ENCODE measurements at regions not wholly inside any gene's neighbourhood (a gene's known extent, or its start where the extent isn't known, plus 50 kb on each side); places are given as distances from the start of the nearest gene placed in this dataset.

GRCh38 chr2:2764001-2764355 lies 432.9 kb upstream of the MYT1L start:
- ATAC-seq (no peak), DNase-seq (no peak)

GRCh38 chr2:2763351-2764000 lies 432.4 kb upstream of the MYT1L start:
- DNase-seq: no peak
- ATAC-seq: no peak

DNA sequence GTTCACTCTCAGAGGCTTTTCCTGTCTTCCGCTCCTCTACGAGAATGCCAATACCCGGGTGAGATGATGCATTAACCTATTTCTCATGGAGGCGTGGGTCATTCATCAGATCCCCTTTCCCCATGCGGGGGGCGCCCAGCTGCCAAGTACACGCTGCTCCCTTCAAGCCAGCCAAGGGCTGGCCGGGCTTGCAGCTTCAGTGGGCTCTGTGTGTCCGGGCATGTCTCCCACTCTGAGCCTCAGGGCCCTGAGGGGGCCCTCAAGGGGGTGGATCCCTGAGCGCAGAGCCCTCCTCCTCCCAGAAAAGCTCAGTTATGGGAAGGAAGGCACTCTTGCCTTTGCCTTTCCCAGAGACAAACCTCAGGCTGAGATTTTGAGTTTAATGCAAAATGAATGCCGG lies 431.8 kb upstream of the MYT1L start:
- ATAC-seq (no peak), DNase-seq (no peak)

DNA sequence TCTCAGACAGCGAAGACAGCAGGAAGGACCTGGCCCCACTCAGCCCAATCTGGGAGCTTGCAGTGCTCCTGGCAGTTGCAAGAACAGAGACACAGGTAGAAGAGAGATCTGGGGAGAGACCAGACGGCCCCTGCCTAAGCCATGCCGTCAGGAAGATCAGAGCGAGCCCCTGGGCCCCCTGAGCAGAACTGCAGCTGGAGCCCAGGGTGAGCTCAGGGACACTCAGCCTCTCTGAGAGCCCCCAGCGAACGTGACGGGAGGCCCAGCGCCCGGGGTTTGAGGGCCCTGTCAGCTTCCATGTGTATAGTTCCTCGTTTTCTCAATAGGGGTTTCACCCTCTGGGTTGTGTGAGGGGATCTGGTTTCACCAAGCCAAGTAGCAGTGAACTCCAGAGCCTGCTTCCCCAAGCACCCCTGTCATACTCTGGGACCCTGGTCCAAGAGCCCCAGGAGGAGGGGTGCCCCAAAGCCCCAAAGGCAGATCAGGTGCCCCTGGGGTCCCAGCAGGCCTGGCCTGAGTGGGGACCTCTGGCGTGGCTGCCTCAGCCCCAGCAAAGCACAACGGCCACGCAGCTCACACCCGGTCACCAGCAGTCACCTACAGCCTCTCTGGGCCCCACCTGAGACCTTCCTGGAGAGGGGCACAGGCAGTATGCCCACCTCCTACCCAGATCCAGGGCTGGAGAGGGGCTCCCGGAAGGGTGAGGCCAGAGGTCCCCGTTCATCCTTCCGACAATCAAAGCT lies 431.3 kb upstream of the MYT1L start:
- no peak for DNase-seq
- ATAC-seq: no peak

DNA sequence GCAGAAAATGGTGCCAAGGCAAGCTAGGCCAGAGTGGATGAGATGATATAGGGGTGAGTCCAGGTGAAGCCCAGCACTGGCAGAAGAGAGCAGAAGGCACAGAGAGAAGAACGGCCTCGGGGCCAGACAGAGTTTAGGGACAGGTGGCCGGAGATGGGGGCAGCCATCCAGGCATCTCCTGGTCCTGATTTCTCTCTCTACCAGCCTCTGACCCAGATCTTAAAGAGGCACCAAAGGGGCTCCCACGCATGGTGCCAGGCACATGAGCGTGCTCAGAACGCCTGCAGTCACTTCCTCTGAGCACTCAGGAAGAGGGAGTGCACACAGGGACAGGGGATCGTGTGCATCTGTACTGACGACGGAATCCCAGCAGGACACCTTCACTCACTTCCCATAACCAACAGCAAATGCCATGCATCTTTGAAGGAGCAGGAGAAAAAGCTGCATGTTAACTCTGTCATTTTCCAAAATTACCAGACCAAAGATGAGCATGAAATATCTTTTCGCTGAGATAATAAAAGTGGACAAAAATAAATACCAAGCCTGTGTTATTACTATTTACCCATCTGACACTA lies 427.8 kb upstream of the MYT1L start:
- ATAC-seq: no peak

DNA sequence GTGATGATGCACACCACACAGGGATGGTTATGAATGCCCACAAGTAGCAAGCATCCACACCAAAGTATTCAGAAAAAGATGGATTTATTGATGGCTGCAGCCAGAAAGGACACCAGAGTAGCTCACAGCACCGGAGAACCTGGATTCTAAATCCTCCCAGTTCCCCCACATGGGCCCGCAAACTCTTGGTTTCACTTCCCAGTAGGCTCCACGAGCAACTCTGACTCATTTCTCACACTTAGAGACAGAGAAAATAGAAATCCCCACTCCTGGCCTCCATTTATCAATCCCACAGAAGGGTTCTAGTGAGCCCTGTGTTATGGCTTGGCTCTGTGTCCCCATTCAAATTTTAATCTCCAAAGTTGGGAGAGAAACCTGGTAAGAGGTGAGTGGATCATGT lies 426.7 kb upstream of the MYT1L start:
- ATAC-seq: no peak
- DNase-seq: no peak

More for the DNA sequence above, 427.8 kb upstream of the MYT1L start:
- DNase-seq: no peak

- no peak for ATAC-seq
- no peak for DNase-seq
Measured at GRCh38 chr2:2756886-2757285, 425.8 kb upstream of the MYT1L start.

GRCh38 chr2:2755990-2756389 lies 424.9 kb upstream of the MYT1L start:
- no peak for ATAC-seq

DNA sequence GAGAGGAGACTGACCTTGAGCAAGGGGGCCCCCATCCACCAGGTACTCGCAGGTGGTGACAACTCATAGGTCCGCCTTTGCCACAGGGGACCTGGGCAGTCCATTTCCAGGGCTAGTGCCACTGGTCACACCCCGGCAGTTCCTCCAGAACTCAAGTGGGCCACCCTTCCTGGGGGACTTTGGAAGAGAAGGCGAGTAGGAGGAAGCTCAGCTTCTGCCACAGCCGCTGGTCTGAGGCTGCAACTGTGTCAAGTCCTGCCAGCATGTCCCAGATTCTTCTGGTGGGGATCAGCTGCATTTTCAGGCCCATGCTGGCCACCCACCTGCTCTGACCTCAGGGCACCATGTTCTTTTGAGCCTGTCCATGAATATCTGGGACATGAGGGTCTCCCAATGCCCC lies 423.9 kb upstream of the MYT1L start:
- ATAC-seq (no peak), DNase-seq (no peak)

More at GRCh38 chr2:2755990-2756389, 424.9 kb upstream of the MYT1L start:
- no peak for DNase-seq

GRCh38 chr2:2751715-2752315 lies 420.7 kb upstream of the MYT1L start:
- DNase-seq: no peak

DNA sequence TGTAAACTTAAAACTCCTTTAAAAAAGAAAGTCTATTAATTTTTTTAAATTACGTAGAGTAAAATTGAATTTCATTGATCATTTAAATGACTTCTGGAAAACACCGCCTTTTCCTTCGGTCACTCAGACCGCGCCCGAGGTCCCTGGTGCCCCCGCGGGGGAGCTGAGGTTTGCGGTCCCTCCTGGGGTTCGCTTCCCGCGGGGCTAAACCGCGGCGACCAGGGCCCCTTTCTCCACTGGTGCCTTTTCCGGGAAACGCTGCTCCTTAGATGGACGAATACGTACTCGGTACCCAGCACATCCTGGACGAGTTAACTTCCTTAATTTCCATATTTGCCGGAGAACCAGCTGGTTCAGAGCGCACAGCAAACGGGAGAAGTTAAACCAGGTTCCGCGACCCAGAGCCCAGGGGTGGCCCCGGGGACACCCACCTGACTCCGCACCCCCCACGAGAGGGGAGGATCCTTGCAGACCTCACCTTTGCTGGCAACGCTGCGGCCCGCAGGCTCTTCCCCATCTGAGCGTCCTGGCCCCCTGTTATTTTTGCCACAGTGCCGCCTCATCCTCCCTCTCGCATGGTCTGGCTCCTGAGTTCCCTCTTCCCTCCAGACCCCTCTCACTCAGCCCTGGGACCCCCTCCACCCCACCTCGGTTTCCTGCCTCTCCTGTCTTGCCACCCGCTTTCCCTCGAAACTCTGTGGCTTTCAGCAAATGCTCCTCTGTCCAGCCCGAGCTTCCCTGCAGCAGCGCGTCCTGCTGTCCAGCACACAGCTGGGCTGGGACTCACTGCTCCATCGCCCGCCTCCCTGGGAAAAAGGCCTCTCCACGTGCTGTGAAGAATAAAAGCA lies 420.0 kb upstream of the MYT1L start:
- ATAC-seq: no peak
- no peak for DNase-seq

More at GRCh38 chr2:2751715-2752315, 420.7 kb upstream of the MYT1L start:
- ATAC-seq: no peak

GRCh38 chr2:2749206-2749598 lies 418.1 kb upstream of the MYT1L start:
- DNase-seq (no peak), ATAC-seq (no peak)

GRCh38 chr2:2748399-2749205 lies 417.5 kb upstream of the MYT1L start:
- ATAC-seq (no peak), DNase-seq (no peak)

DNA sequence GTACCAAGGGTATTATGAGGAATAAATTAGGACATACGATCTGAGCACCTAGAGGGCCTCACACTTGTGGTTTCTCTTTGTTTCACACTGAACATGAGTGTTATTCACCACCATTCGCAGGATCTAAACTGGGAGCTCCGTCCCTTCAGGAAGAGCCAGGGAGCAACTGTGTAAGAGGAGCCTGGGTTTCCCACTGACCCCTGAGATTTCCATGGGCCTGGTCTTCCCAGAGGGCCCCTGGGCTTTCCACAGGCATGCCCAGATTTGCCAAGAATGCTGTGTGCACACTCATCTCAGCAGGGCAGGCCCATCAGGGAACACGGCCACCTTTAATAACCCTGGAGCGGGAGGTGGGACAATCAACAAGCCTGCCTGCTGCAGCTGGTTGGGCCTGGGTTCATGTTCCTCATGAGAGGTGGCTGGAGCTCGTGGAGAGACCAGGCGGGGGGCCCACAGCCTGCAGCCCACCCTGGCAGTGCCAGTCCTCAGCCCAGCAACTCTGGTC lies 416.8 kb upstream of the MYT1L start:
- ATAC-seq: no peak

DNA sequence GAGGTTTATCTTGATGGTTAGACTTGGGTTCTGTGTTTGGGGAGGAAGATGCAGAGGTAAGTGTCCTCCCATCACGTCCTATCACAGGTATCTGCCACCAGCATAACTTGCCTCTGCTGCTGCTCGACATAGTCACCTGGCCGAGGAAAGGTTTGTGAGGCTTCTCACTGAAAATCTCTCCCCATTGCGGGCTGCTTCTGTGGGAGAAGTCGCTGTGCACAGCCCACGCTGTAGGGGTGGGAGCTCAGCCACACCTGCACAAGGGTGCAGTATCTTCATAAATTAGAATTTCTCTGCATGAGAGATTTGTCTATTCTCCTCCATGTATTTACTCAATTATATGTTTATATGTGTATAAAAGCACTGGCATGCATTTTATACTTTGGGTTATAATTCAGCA lies 415.7 kb upstream of the MYT1L start:
- DNase-seq (no peak), ATAC-seq (no peak)

More for the DNA sequence above, 416.8 kb upstream of the MYT1L start:
- no peak for DNase-seq

DNA sequence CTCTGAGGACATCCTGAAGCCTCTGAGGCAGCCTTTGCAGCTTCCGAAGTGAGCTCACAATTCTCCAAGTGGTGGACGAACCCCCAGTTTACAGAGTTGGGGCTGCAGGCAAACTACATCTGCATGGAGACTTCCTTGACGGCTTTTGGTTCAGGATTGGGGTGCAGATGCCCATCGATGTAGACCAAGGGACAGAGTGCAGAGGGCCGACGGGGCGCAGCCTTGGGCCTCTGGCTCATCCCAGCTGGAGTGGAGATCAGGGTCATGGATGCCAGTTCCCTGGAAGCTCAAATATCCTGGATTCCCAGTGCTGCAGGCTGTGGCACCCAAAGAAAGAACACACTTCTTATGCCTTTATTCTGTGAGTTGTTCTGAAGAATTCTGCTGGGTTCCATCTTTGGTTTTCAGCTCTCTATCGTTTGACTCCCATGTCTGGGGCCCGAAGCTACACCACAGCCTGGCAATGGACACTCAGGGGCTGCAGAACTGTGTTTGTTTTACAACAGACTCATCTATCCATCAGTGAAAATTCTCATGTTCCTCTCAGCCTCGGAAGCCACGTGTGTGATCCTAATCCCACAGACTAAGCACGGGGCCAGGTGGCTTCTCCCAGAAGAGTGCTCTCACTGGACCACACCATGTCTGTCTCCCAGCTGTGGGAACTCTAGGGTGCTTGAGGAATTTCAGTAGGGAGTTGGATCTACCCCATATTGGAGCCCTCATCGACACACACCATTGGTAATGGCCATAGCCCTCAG lies 414.1 kb upstream of the MYT1L start:
- DNase-seq (no peak), ATAC-seq (no peak)

DNA sequence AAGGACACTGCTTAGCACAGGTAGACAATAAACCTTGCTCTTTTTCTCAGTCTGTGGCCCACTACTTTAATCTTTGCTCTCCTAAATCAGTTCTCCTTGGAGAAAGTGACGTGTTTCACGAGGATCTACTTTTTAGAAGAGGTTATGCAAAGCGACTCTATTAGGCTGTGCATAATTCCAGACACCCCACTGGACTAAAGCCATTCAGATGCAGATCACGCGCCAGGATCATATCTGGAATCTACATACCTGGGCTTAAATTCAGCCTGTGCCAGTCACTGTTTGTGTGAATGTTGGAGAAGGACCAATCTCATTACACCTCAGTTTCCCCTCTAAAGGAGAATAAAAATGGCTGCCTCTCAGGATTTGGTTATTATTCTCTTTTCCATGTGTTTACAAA lies 413.0 kb upstream of the MYT1L start:
- ATAC-seq: no peak
- no peak for DNase-seq

GRCh38 chr2:2743164-2743571 lies 412.1 kb upstream of the MYT1L start:
- no peak for DNase-seq

GRCh38 chr2:2742726-2743125 lies 411.7 kb upstream of the MYT1L start:
- ATAC-seq: no peak
- DNase-seq: no peak

More at GRCh38 chr2:2743164-2743571, 412.1 kb upstream of the MYT1L start:
- ATAC-seq: no peak

- no peak for ATAC-seq
- no peak for DNase-seq
Measured at GRCh38 chr2:2740238-2740775, 409.2 kb upstream of the MYT1L start.

Measured in stimulated activated naive CD8-positive, alpha-beta T cell treated with anti-CD3 and anti-CD28 coated beads, Interleukin-15, Interleukin-2, amounts not matched to agents 100 U/mL and 50 U/mL, for 24 hours (primary cell).